ENCODE measurements at regions not wholly inside any gene's neighbourhood (a gene's known extent, or its start where the extent isn't known, plus 50 kb on each side); places are given as distances from the start of the nearest gene placed in this dataset.

GRCh38 chr12:125221602-125222001 lies 156.4 kb downstream of the AACS start:
- Histone ChIP-seq H3K27me3 (replicated peaks in 1 of 7) (peaks cover 0 to 52% (median 0%) of the 10 kb centered on the region in 7 donors), H3K4me1 (no peaks in the 10 kb centered on the region), H3K9me3 (peaks cover 0 to 3% (median 0%) of the 10 kb centered on the region in 8 donors), H3K27ac (no peak overlapping the region), H3K4me3 (no peak overlapping the region), H3K36me3 (no peaks in the 10 kb centered on the region)
- intact Hi-C loops (cut with DNase I; ENCODE audit: low total_unique reads): no loop called here
- no peak for DNase-seq
- WGBS, 5 donors: 74 to 91% (median 89%) methylated on average over 4 of the region's 4 CpGs
- no peak for TF ChIP-seq POLR2AphosphoS5 (IDR thresholded peaks at IDR 0.05)
- no peak for TF ChIP-seq POLR2A (IDR thresholded peaks at IDR 0.05)
- TF ChIP-seq, protein P1, sequence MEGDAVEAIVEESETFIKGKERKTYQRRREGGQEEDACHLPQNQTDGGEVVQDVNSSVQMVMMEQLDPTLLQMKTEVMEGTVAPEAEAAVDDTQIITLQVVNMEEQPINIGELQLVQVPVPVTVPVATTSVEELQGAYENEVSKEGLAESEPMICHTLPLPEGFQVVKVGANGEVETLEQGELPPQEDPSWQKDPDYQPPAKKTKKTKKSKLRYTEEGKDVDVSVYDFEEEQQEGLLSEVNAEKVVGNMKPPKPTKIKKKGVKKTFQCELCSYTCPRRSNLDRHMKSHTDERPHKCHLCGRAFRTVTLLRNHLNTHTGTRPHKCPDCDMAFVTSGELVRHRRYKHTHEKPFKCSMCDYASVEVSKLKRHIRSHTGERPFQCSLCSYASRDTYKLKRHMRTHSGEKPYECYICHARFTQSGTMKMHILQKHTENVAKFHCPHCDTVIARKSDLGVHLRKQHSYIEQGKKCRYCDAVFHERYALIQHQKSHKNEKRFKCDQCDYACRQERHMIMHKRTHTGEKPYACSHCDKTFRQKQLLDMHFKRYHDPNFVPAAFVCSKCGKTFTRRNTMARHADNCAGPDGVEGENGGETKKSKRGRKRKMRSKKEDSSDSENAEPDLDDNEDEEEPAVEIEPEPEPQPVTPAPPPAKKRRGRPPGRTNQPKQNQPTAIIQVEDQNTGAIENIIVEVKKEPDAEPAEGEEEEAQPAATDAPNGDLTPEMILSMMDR (IDR thresholded peaks at IDR 0.05 in 8 of 11, conservative IDR thresholded peaks at IDR 0.05 in 3 of 11): no peak

DNA sequence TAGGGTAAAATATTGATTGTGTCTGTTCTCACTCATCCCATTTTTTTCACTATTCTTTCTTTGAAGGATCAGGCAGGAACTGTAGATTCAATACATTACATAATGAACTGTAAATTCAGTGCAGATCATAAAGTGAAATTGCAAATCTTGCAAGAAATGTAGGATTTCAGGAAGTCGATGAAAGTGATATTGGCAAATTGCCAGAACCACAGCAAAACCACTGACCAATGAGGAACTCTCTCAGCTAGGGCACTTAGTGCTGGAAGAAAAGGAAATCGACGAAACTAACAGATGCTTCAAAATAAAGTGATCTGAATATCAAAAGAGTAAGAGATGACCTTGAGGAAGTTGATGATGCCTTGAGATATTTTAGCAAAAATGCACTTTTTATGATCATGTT lies 157.6 kb downstream of the AACS start:
- Histone ChIP-seq H3K27me3 (replicated peaks in 1 of 7) (peaks cover 0 to 39% (median 0%) of the 10 kb centered on the region in 7 donors), H3K9me3 (peaks cover 0 to 3% (median 0%) of the 10 kb centered on the region in 8 donors), H3K4me1 (no peaks in the 10 kb centered on the region), H3K27ac (no peak overlapping the region), H3K4me3 (no peak overlapping the region), H3K36me3 (no peaks in the 10 kb centered on the region)
- TF ChIP-seq, protein P1 (IDR thresholded peaks at IDR 0.05 in 8 of 11, conservative IDR thresholded peaks at IDR 0.05 in 3 of 11): no peak
- no peak for TF ChIP-seq POLR2A (IDR thresholded peaks at IDR 0.05)
- DNase-seq: no peak
- intact Hi-C loops (cut with DNase I; ENCODE audit: low total_unique reads): no loop called here
- WGBS, 5 donors: 1 to 5% (median 3%) methylated on average over 3 of the region's 3 CpGs

GRCh38 chr12:125225641-125226040 lies 160.4 kb downstream of the AACS start:
- intact Hi-C loops (cut with DNase I; ENCODE audit: low total_unique reads): no loop called here
- Histone ChIP-seq H3K36me3 (no peaks in the 10 kb centered on the region), H3K4me1 (no peaks in the 10 kb centered on the region), H3K27me3 (replicated peaks in 1 of 7) (peaks cover 0 to 24% (median 0%) of the 10 kb centered on the region in 7 donors), H3K9me3 (peaks cover 0 to 3% (median 0%) of the 10 kb centered on the region in 8 donors), H3K4me3 (no peak overlapping the region), H3K27ac (no peak overlapping the region)
- DNase-seq: no peak
- 94 to 96% (median 96%) methylated on average over 4 of the region's 4 CpGs for WGBS, 5 donors
- no peak for TF ChIP-seq POLR2A (IDR thresholded peaks at IDR 0.05)
- TF ChIP-seq, protein P1 (IDR thresholded peaks at IDR 0.05 in 8 of 11, conservative IDR thresholded peaks at IDR 0.05 in 3 of 11): no peak
- TF ChIP-seq POLR2AphosphoS5 (IDR thresholded peaks at IDR 0.05): no peak

DNA sequence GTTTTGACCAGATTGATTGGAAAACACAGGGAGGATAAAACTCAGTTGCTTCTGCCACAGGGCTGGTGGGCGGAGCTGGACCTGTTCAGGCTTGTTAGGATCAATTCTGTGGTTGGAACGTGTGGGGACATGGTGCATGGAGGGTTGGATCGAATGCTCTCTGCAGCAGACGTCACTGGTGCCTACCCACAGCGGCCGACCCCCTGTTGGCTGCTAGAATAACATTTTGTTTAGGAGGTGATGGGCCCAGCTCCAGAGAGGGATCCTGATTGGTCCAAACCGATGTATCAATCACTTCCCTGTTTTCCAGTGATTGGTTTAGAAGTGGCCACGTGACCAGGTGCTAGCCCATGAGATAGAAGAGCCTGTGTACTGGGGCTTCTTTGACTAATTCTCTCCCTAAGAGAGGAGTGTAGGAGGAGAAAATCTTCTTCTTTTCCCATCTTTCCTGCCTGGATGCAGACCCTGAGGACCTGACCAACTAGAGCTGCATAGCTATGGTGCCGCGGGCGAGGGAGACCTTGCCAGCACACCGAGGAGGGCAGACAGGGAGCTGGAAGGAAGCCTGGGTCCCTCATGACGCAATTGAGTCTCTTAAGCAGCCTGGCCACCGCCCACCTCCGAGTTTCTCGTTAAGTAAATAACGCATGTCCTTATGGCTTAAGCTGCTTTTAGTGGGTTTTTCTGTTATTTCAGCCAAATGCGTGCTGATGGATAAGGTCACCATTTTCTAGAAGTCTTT lies 163.5 kb downstream of the AACS start:
- H3K9me3 ChIP-seq: no peaks in the 10 kb centered on the region
- peaks cover 0 to 28% (median 0%) of the 10 kb centered on the region in 7 donors for H3K27me3 ChIP-seq (replicated peaks in 1 of 7)
- DNase-seq: no peak
- intact Hi-C loops (cut with DNase I; ENCODE audit: low total_unique reads): no loop called here
- no peaks in the 10 kb centered on the region for H3K4me1 ChIP-seq
- no peaks in the 10 kb centered on the region for H3K36me3 ChIP-seq
- TF ChIP-seq, protein P1 (IDR thresholded peaks at IDR 0.05 in 8 of 11, conservative IDR thresholded peaks at IDR 0.05 in 3 of 11): no peak
- TF ChIP-seq POLR2A (IDR thresholded peaks at IDR 0.05): no peak
- TF ChIP-seq POLR2AphosphoS5 (IDR thresholded peaks at IDR 0.05): no peak
- H3K27ac ChIP-seq: no peak overlapping the region
- 71 to 84% (median 81%) methylated on average over 17 to 18 of the region's 18 CpGs for WGBS, 5 donors
- H3K4me3 ChIP-seq: no peak overlapping the region
